RPMI8226 (cell line): ENCODE measurements at regions not wholly inside any gene's neighbourhood (a gene's known extent, or its start where the extent isn't known, plus 50 kb on each side); places are given as distances from the start of the nearest gene placed in this dataset.
"Not testable (repeated sequence)": the region's sequence is repeated elsewhere in the genome, so short reads cannot be mapped to it uniquely, and the experiment has no call there.

Source experiments
- DNase-seq: peaks from one replicate; pipeline ENCODE4 v3.0.0-alpha.2; 2015

- no peak for DNase-seq
These were observed 173.0 kb downstream of the LEPR start for GRCh38 chr1:65593516-65593915.

- no peak for DNase-seq
These were observed 175.3 kb downstream of the LEPR start for GRCh38 chr1:65595724-65596123.

GRCh38 chr1:65596768-65597167 lies 176.3 kb downstream of the LEPR start:
- DNase-seq = no peak

GRCh38 chr1:65605621-65606020 lies 185.2 kb downstream of the LEPR start:
- DNase-seq = no peak

GRCh38 chr1:65606426-65606825 lies 186.0 kb downstream of the LEPR start:
- DNase-seq = no peak

GRCh38 chr1:65613884-65614283 lies 178.8 kb upstream of the PDE4B start:
- DNase-seq = no peak

GRCh38 chr1:65615859-65616258 lies 176.8 kb upstream of the PDE4B start:
- no peak for DNase-seq

- not testable (repeated sequence) for DNase-seq
These were observed 171.0 kb upstream of the PDE4B start for GRCh38 chr1:65621721-65622120.

- DNase-seq = no peak
These were observed 168.8 kb upstream of the PDE4B start for GRCh38 chr1:65623895-65624294.

- no peak for DNase-seq
These were observed 167.2 kb upstream of the PDE4B start for GRCh38 chr1:65625528-65625927.

GRCh38 chr1:65626003-65626402 lies 166.7 kb upstream of the PDE4B start:
- DNase-seq = no peak

- no peak for DNase-seq
These were observed 162.9 kb upstream of the PDE4B start for GRCh38 chr1:65629788-65630187.

- no peak for DNase-seq
These were observed 161.8 kb upstream of the PDE4B start for GRCh38 chr1:65630855-65631254.

- no peak for DNase-seq
These were observed 160.5 kb upstream of the PDE4B start for GRCh38 chr1:65632235-65632634.

GRCh38 chr1:65640046-65640445 lies 152.6 kb upstream of the PDE4B start:
- DNase-seq = no peak

GRCh38 chr1:65649185-65649584 lies 143.5 kb upstream of the PDE4B start:
- DNase-seq = not testable (repeated sequence)

- no peak for DNase-seq
These were observed 142.0 kb upstream of the PDE4B start for GRCh38 chr1:65650682-65651081.

GRCh38 chr1:65654526-65654925 lies 138.2 kb upstream of the PDE4B start:
- not testable (repeated sequence) for DNase-seq

GRCh38 chr1:65657609-65658008 lies 135.1 kb upstream of the PDE4B start:
- DNase-seq = not testable (repeated sequence)

GRCh38 chr1:65658122-65658521 lies 134.6 kb upstream of the PDE4B start:
- no peak for DNase-seq

GRCh38 chr1:65668368-65668767 lies 124.3 kb upstream of the PDE4B start:
- no peak for DNase-seq

- DNase-seq = no peak
These were observed 122.2 kb upstream of the PDE4B start for GRCh38 chr1:65670518-65670917.

- DNase-seq = no peak
These were observed 118.2 kb upstream of the PDE4B start for GRCh38 chr1:65674522-65674921.

GRCh38 chr1:65679773-65680172 lies 112.9 kb upstream of the PDE4B start:
- DNase-seq = no peak

GRCh38 chr1:65681096-65681495 lies 111.6 kb upstream of the PDE4B start:
- no peak for DNase-seq
